Skeletal muscle satellite cell (primary cell): ENCODE measurements at regions not wholly inside any gene's neighbourhood (a gene's known extent, or its start where the extent isn't known, plus 50 kb on each side); places are given as distances from the start of the nearest gene placed in this dataset.

Experiments used
- H3K27me3 ChIP-seq: 2 replicates; pipeline ENCODE4 v1.7.0; 2013; ENCODE audit warnings: low read length; ENCODE audit not compliant: control insufficient read depth, insufficient read depth
- H3K36me3 ChIP-seq: 2 replicates; pipeline ENCODE4 v1.7.0; 2013; ENCODE audit warnings: mild to moderate bottlenecking, control low read depth, low read length; ENCODE audit not compliant: insufficient read depth
- H3K4me1 ChIP-seq: 2 replicates; pipeline ENCODE4 v1.7.0; 2013; ENCODE audit warnings: low read length; ENCODE audit not compliant: control insufficient read depth, insufficient read depth
- H3K4me2 ChIP-seq: 2 replicates; pipeline ENCODE4 v1.7.0; 2013; ENCODE audit warnings: mild to moderate bottlenecking, low read length
- H3K4me3 ChIP-seq: 2 replicates; pipeline ENCODE4 v1.7.0; 2013; ENCODE audit warnings: low read length
- H3K9ac ChIP-seq: 2 replicates; pipeline ENCODE4 v1.7.0; 2013; ENCODE audit warnings: mild to moderate bottlenecking, low read depth, low read length, moderate library complexity
- H3K9me3 ChIP-seq: replicated peaks from 2 replicates; pipeline ENCODE4 v1.7.0; 2013; ENCODE audit warnings: mild to moderate bottlenecking, control low read depth, low read length

DNA sequence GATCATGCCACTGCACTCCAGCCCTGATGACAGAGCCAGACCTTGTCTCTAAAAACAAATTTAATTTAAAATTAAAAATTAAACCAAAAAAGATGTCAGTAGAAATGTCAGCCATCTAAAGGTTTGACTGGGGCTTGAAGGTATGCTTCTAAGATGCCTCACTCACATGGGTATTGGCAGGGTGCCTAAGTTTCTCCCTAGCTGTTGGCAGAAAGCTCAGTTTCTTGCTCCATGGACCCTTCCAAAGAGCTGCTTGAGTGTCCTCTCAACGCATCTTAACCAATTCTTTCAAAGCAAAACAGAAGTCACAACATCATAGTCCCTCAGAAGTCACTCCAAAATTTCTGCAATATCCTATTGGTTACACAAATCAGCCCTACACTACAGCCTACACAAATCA lies 231.0 kb upstream of the ADGRL2 start:
- H3K4me1 ChIP-seq: no peaks in the 10 kb centered on the region
- H3K36me3 ChIP-seq: no peaks in the 10 kb centered on the region
- H3K27me3 ChIP-seq: no peaks in the 10 kb centered on the region
- H3K4me3 ChIP-seq: no peak overlapping the region
- H3K9me3 ChIP-seq: no peaks in the 10 kb centered on the region
- H3K4me2 ChIP-seq: no peak overlapping the region
- no peak overlapping the region for H3K9ac ChIP-seq

DNA sequence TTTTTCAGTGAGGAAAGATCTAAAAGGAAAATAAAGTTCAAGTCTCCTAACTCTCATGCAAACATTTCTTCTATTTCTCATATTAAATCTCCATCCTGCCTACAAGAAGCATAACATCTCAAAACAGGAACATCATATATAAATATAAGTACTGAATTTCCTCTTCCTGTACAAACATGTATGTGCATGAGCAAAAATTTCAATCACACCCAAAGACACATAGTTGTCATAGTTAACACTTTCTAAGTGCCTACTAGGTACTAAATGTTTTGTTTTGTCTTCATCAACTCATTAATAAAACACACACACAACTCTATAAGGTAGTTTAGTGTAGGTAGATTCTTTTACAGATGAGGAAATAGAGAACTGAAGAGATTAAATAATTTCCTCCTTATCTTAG lies 237.1 kb upstream of the ADGRL2 start:
- Histone ChIP-seq H3K4me2 (no peak overlapping the region), H3K9ac (no peak overlapping the region), H3K36me3 (no peaks in the 10 kb centered on the region), H3K9me3 (no peaks in the 10 kb centered on the region), H3K4me3 (no peak overlapping the region), H3K4me1 (no peaks in the 10 kb centered on the region), H3K27me3 (no peaks in the 10 kb centered on the region)

DNA sequence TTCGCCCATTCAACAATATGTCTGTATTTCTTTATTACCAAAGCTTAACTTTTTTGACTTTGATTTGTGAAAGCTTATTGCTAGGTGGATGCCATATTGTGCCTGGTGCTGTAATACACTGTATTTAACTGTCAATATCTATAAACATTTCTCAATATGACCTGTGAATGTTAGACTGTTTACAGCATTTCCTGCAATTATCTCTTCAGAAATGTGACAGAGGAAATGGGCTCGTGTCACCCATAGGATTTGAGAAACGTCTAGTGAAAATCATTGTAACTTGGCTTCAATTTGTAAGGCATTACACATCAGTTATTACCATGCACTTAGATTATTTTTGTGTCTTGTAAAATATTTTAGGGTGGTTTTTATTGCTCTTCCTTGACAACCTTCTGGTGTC lies 237.8 kb upstream of the ADGRL2 start:
- H3K4me2 ChIP-seq: no peak overlapping the region
- H3K4me1 ChIP-seq: no peaks in the 10 kb centered on the region
- no peak overlapping the region for H3K9ac ChIP-seq
- no peak overlapping the region for H3K4me3 ChIP-seq
- H3K27me3 ChIP-seq: no peaks in the 10 kb centered on the region
- H3K9me3 ChIP-seq: no peaks in the 10 kb centered on the region
- H3K36me3 ChIP-seq: no peaks in the 10 kb centered on the region

DNA sequence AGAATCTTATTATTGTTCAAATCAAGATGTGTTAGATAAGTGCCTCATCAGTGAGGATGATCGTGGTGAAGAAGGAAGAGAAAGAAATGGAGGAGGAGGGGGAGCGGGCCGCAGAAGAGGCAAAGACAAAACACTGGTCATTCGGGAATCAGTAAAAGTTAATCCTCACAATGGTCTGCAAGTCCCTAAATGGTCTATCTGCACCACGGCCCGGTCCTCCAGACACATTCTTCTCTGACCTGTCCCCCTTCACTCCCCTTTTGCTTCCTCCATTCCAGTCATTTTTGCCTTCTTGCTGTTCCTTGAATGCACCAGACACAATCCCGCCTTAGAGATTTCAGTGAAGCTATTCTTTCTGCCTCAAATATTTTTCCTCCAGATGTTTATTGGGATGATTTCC lies 240.1 kb upstream of the ADGRL2 start:
- Histone ChIP-seq H3K27me3 (no peaks in the 10 kb centered on the region), H3K9me3 (no peaks in the 10 kb centered on the region), H3K4me3 (no peak overlapping the region), H3K4me1 (no peaks in the 10 kb centered on the region), H3K4me2 (no peak overlapping the region), H3K9ac (no peak overlapping the region), H3K36me3 (no peaks in the 10 kb centered on the region)

DNA sequence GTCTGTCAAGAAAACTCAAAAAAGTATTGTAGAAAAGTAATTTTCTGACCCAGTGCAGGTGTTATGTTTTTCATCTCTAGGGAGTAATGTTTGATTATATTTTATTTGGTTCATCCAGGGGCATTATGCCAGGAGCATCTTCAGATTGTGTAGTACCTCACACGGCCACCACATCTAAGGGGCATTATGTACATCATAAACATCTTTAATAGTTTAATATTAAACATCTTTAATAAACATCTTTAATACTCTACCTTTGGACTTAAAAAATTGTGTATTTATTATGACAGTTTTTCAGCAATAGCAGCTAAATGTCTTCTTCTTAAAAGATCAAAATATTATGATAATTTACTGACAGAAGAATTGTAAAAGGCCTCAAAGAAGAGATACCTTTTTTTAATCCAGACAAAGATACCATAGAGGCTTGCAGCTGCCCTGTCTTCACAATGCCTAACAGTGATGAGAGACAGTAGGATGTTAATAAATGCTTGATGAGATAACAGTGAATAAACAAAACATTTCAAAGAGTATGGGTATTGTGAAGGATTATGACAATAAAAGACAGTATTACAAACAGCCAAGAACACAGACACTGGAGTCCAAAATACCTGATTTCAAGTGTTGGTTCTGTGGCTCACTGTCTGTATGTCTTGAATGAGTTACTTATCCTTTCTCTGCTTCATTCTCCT lies 240.9 kb upstream of the ADGRL2 start:
- Histone ChIP-seq H3K4me3 (no peak overlapping the region), H3K4me1 (no peaks in the 10 kb centered on the region), H3K9ac (no peak overlapping the region), H3K4me2 (no peak overlapping the region), H3K36me3 (no peaks in the 10 kb centered on the region), H3K27me3 (no peaks in the 10 kb centered on the region), H3K9me3 (no peaks in the 10 kb centered on the region)

DNA sequence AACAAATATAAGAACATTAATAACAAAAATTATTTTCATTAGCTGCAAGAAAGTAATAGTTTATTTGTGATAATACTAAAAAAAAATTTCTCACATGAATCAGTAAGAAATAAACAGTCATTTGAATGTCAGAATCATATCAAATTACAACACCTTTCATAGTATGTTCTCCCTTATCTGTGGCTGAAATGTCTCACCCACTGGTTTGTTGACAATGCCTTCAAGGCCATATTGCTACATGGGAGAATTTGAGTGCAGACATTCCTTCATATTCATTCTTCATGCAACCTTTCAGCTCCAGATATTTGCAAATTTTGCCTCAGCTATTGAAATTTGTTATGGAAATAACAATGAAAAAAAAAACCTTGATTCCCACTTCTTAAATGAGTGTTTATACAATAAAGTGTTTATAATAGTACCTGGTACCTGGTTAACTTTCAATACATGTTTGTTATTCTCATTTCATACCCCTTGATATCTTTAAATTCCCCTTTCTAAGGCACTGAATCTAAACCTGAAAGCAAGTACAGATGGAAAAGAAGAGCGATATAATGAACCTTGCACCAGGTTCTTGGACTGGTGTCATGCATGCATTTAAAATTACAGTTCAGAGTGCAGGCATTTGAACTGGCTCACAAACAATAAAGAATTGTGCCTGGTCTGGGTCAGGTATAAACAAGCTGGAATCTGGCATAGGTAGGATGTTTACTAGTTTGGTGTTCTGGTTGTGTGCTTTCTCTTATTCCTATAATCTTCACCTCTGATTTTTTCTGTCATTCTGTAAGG lies 242.2 kb upstream of the ADGRL2 start:
- Histone ChIP-seq H3K27me3 (no peaks in the 10 kb centered on the region), H3K9me3 (no peaks in the 10 kb centered on the region), H3K4me2 (no peak overlapping the region), H3K36me3 (no peaks in the 10 kb centered on the region), H3K9ac (no peak overlapping the region), H3K4me1 (no peaks in the 10 kb centered on the region), H3K4me3 (no peak overlapping the region)

DNA sequence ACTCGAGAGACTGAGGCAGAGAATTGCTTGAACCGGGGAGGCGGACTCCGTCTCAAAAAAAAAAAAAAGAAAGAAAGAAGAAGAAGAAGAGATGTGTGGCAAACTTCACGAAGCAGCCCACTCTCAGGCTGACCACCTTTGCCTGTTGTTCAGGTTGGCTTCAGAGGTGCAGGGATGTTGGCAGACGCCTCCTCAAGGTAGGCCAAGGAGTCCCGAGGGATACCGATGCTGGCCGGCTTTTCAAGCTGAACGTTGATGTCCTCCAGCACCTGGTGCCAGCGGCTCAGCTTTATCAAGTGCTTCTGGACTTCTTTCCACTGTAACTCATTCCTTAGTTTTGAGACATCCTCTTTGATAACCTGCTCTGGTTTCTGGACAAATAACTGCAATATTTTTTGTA lies 243.8 kb upstream of the ADGRL2 start:
- no peaks in the 10 kb centered on the region for H3K4me1 ChIP-seq
- H3K4me2 ChIP-seq: no peak overlapping the region
- H3K36me3 ChIP-seq: no peaks in the 10 kb centered on the region
- H3K9me3 ChIP-seq: no peaks in the 10 kb centered on the region
- no peak overlapping the region for H3K4me3 ChIP-seq
- no peak overlapping the region for H3K9ac ChIP-seq
- no peaks in the 10 kb centered on the region for H3K27me3 ChIP-seq

DNA sequence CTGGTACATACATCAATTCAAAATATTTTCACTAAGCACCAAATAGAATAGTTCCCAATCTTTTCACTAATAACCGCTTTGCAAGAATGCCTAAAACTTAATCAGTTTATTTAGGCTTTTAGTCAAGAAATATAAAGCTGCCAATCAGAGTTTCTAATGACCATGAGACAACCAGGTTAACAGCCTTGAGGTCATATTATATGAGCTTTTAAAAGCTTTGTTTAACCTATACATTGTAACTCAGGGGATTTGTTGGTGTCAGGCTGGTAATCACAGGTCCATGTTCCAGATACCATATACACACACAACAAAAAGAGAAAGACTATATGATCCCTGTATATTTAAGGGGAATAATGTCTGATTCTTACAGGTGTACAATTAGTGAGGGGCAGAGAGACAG lies 246.2 kb upstream of the ADGRL2 start:
- H3K9me3 ChIP-seq: no peaks in the 10 kb centered on the region
- no peaks in the 10 kb centered on the region for H3K36me3 ChIP-seq
- H3K9ac ChIP-seq: no peak overlapping the region
- H3K4me3 ChIP-seq: no peak overlapping the region
- no peaks in the 10 kb centered on the region for H3K27me3 ChIP-seq
- H3K4me2 ChIP-seq: no peak overlapping the region
- no peaks in the 10 kb centered on the region for H3K4me1 ChIP-seq

DNA sequence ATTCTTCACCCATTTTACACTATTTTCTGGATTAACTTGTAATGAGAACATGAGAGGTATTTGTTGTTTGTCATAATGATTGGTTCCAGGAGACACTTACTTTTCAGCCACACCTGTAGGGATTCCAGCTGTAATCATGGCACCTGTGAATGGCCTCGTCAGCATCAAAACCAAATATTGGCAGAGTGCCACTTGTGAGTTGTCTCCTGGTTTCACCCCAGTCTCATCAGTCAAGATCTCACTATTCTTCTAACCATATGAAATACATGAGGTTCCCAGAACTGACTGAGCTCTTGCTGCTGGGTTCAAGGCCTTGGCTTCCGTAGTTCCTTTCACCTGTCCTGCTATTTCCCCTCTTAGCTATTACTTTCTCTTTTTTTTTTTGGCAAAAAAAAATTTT lies 246.6 kb upstream of the ADGRL2 start:
- Histone ChIP-seq H3K36me3 (no peaks in the 10 kb centered on the region), H3K4me2 (no peak overlapping the region), H3K4me3 (no peak overlapping the region), H3K9ac (no peak overlapping the region), H3K4me1 (no peaks in the 10 kb centered on the region), H3K9me3 (no peaks in the 10 kb centered on the region), H3K27me3 (no peaks in the 10 kb centered on the region)

DNA sequence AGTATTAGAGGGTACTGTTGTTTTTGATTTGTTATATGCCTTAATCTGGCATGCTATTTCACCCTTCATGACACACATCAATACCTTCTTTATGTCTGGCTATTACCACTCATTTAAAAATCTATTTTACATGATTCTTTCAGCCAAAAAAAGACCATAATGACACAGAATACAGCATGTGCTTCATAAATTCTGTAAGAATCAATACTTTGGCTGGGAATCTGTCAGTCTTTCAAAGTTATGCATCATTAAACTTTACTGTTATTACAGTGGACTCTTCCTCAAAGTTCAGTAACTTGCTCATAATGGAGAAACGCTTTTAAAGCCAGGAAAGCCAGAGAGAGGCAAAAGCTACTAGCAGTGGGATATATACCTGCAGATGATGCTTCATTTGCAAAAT lies 247.2 kb upstream of the ADGRL2 start:
- Histone ChIP-seq H3K9me3 (no peaks in the 10 kb centered on the region), H3K27me3 (no peaks in the 10 kb centered on the region), H3K4me2 (no peak overlapping the region), H3K36me3 (no peaks in the 10 kb centered on the region), H3K4me1 (no peaks in the 10 kb centered on the region), H3K4me3 (no peak overlapping the region), H3K9ac (no peak overlapping the region)

DNA sequence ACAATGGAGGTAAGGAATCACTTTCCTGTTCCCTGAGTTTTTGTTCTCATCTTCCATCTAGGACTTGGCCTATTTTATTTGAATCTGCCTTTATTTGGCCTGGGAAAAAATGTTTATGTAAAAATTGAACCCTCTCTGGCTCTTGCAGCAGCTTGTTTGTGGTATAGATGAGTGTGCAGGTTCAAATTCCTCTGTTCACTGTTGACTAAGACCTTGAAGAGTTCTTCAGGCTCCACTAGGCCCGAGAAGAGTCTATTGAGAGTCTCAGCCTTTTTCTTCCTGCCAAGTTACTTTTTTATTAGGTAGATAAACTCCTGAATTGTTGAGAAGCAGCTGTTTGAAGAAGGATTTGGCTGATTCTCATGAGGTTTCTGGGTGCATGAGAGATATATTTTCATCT lies 248.8 kb upstream of the ADGRL2 start:
- Histone ChIP-seq H3K36me3 (no peaks in the 10 kb centered on the region), H3K4me2 (no peak overlapping the region), H3K9ac (no peak overlapping the region), H3K27me3 (no peaks in the 10 kb centered on the region), H3K4me1 (no peaks in the 10 kb centered on the region), H3K4me3 (no peak overlapping the region), H3K9me3 (no peaks in the 10 kb centered on the region)

DNA sequence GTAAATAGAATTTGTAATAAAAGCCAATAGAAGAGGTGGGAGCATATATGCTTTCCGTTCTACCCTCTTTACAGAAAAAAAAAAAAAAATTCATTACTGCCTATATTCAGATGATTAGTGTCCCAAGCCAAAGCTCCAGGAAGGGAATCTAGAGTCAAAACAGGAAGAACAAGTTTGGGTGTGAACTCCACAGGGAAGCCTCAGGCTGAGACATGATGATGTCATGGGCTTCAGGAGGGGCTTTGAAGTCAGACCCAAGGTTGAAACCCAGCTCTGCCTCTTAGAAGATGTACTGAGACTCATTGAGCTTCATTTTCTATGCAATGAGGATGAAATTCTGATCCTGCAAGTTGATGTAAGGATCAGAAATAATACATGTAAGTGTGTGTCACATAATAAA lies 250.0 kb upstream of the ADGRL2 start:
- no peaks in the 10 kb centered on the region for H3K9me3 ChIP-seq
- no peak overlapping the region for H3K9ac ChIP-seq
- no peak overlapping the region for H3K4me2 ChIP-seq
- no peaks in the 10 kb centered on the region for H3K36me3 ChIP-seq
- H3K4me3 ChIP-seq: no peak overlapping the region
- no peaks in the 10 kb centered on the region for H3K4me1 ChIP-seq
- H3K27me3 ChIP-seq: no peaks in the 10 kb centered on the region
